HG03457 (cell line): ENCODE measurements at regions not wholly inside any gene's neighbourhood (a gene's known extent, or its start where the extent isn't known, plus 50 kb on each side); places are given as distances from the start of the nearest gene placed in this dataset.
"Not testable (repeated sequence)": the region's sequence is repeated elsewhere in the genome, so short reads cannot be mapped to it uniquely, and the experiment has no call there.

Source experiments
- ATAC-seq: cut with Tn5 transposase; IDR thresholded peaks from one replicate; pipeline ENCODE4 v1.9.1; 2021; ENCODE audit warnings: moderate number of reproducible peaks; ENCODE audit not compliant: unreplicated experiment

DNA sequence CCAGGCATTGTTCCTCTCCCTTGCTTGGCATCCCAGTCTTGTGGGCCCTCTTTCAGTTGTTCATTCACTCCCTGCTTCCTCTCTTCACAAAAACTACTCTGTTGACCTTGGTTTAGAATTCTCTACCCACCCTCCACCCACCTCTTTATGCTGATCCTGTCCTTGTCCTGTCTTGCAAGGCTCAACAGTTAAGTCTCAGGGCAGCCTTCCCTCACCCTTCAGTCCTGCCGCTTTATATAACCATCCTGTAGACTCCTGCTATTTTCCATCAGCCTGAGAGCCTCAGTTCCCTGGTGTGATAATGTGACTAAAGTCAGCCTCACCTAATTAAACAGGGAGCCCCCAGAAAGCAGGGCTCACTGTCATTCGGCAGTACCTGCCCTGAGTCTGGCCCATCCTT, 1763.0 kb downstream of the SPATA31A7 start:
- not testable (repeated sequence) for ATAC-seq
